ENCODE measurements at regions not wholly inside any gene's neighbourhood (a gene's known extent, or its start where the extent isn't known, plus 50 kb on each side); places are given as distances from the start of the nearest gene placed in this dataset.

DNA sequence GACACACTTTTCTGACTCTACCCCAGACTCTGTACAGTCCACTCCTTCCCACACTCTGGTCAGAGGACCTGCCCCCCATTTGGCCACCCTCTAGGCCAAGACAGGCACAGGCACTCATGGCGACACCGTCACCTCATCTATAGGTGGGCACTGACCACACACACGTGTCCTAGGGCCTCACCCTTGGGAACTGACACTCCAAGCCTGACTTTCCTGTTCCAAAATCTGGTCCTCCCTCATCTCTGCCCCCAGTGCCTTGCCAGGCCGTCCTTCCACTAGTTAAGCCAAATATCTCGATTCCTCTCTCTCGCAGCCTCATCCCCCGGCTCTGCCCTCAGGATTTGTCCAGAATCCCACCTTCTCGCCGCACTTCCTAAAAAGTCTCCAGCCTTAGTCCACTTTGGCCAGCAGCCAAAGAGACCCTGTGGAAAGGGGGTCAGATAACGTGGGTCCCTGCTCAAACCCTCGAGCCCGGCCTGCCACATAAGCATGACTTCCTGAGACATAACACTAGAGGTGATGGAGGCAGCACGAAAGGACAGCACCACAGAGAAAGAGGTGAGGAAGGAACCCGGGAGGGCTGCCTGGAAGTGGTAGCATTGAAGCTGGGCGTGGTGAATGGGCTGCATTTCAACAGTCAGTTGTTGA lies 105.8 kb upstream of the OTOS start:
- no peak for ATAC-seq
- Histone ChIP-seq H3K79me2 (ENCODE audit: low read length) (no peaks in the 10 kb centered on the region), H3K9ac (ENCODE audit: low read length) (no peak overlapping the region), H3F3A (ENCODE audit: low read length, unreplicated experiment) (no peaks in the 10 kb centered on the region), H3K9me2 (replicated peaks; ENCODE audit: low read length) (no peaks in the 10 kb centered on the region), H4K20me1 (ENCODE audit: low read length) (no peaks in the 10 kb centered on the region), H3K4me1 (ENCODE audit: insufficient read depth, low read length) (peaks cover 10% of the 10 kb centered on the region), H3K9me3 (ENCODE audit: low read length) (no peaks in the 10 kb centered on the region), H3K36me3 (ENCODE audit: low read depth, low read length) (no peaks in the 10 kb centered on the region), H2AFZ (ENCODE audit: low read length) (no peak overlapping the region), H3K27ac (ENCODE audit: low read length) (no peak overlapping the region), H3K4me3 (ENCODE audit: low read length) (no peak overlapping the region), H3K4me2 (ENCODE audit: low read length) (no peak overlapping the region), H3K27me3 (ENCODE audit: low read length) (peaks cover 10% of the 10 kb centered on the region; the same call in 1 of the 2 replicates)
- TF ChIP-seq EZH2 (IDR thresholded peaks at IDR 0.05; ENCODE audit: low read length, unreplicated experiment), result no peak
- TF ChIP-seq EZH2phosphoT487 (IDR thresholded peaks at IDR 0.05; ENCODE audit: borderline replicate concordance, low read length), result no peak
- TF ChIP-seq, protein P1, sequence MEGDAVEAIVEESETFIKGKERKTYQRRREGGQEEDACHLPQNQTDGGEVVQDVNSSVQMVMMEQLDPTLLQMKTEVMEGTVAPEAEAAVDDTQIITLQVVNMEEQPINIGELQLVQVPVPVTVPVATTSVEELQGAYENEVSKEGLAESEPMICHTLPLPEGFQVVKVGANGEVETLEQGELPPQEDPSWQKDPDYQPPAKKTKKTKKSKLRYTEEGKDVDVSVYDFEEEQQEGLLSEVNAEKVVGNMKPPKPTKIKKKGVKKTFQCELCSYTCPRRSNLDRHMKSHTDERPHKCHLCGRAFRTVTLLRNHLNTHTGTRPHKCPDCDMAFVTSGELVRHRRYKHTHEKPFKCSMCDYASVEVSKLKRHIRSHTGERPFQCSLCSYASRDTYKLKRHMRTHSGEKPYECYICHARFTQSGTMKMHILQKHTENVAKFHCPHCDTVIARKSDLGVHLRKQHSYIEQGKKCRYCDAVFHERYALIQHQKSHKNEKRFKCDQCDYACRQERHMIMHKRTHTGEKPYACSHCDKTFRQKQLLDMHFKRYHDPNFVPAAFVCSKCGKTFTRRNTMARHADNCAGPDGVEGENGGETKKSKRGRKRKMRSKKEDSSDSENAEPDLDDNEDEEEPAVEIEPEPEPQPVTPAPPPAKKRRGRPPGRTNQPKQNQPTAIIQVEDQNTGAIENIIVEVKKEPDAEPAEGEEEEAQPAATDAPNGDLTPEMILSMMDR (conservative IDR thresholded peaks at IDR 0.05; ENCODE audit: low read depth, low read length), result no peak
- no TSS peak for BruUV-seq (replicated peaks)
- ChIA-PET POLR2A (ENCODE audit: unreplicated experiment) (no interaction called here), CTCF (no interaction called here)
- intact Hi-C loops (cut with micrococcal nuclease), result no loop called here
- no peak for DNase-seq

GRCh38 chr2:240247241-240247867 lies 106.9 kb upstream of the OTOS start:
- H3K27me3 ChIP-seq (ENCODE audit: low read length), result peaks cover 10% of the 10 kb centered on the region; the same call in 1 of the 2 replicates
- no peaks in the 10 kb centered on the region for H3K36me3 ChIP-seq (ENCODE audit: low read depth, low read length)
- H3K4me3 ChIP-seq (ENCODE audit: low read length), result no peak overlapping the region
- intact Hi-C loops (cut with micrococcal nuclease), result no loop called here
- H3K9ac ChIP-seq (ENCODE audit: low read length), result no peak overlapping the region
- H2AFZ ChIP-seq (ENCODE audit: low read length), result no peak overlapping the region
- H4K20me1 ChIP-seq (ENCODE audit: low read length), result no peaks in the 10 kb centered on the region
- no TSS peak for BruUV-seq (replicated peaks)
- H3K9me3 ChIP-seq (ENCODE audit: low read length), result no peaks in the 10 kb centered on the region
- no peak overlapping the region for H3K4me2 ChIP-seq (ENCODE audit: low read length)
- peaks cover 16% of the 10 kb centered on the region for H3K4me1 ChIP-seq (ENCODE audit: insufficient read depth, low read length)
- TF ChIP-seq, protein P1 (conservative IDR thresholded peaks at IDR 0.05; ENCODE audit: low read depth, low read length), result no peak
- TF ChIP-seq EZH2 (IDR thresholded peaks at IDR 0.05; ENCODE audit: low read length, unreplicated experiment) (no peak), EZH2phosphoT487 (IDR thresholded peaks at IDR 0.05; ENCODE audit: borderline replicate concordance, low read length) (no peak)
- no peak for DNase-seq
- CTCF ChIA-PET, result no interaction called here
- no peaks in the 10 kb centered on the region for H3F3A ChIP-seq (ENCODE audit: low read length, unreplicated experiment)
- H3K27ac ChIP-seq (ENCODE audit: low read length), result no peak overlapping the region
- H3K79me2 ChIP-seq (ENCODE audit: low read length), result no peaks in the 10 kb centered on the region
- no peaks in the 10 kb centered on the region for H3K9me2 ChIP-seq (replicated peaks; ENCODE audit: low read length)
- POLR2A ChIA-PET (ENCODE audit: unreplicated experiment), result no interaction called here
- ATAC-seq, result no peak
